Vagina (tissue), 1 donor: ENCODE measurements at regions not wholly inside any gene's neighbourhood (a gene's known extent, or its start where the extent isn't known, plus 50 kb on each side); places are given as distances from the start of the nearest gene placed in this dataset. TPM values are rescaled to one million over a fixed set of nuclear protein-coding genes. Genes with fewer than 3 reads are reported as not detected.

ENCODE experiments used
- small RNA-seq: library from RNA; depleted of rRNA; stranded (forward); fragments of <200 nt; gene quantifications from one replicate; pipeline ENCODE3, GENCODE V24; 2016

Small RNA genes in the stretch of these regions (small RNA-seq; reads per million reads assigned to genes)
- gene AC092580.3: not detected
- gene RNU6ATAC37P: not detected
- not detected for gene SNRPEP5
